Activated CD4-positive, alpha-beta T cell treated with anti-CD3 and anti-CD28 coated beads for 36 hours (primary cell): ENCODE measurements at regions not wholly inside any gene's neighbourhood (a gene's known extent, or its start where the extent isn't known, plus 50 kb on each side); places are given as distances from the start of the nearest gene placed in this dataset.

Experiments
- ATAC-seq: fragments of 200-7000 bp; cut with Tn5 transposase; one replicate; pipeline ENCODE4 v1.10.0; 2021; ENCODE audit warnings: mild to moderate bottlenecking, moderate library complexity
- CTCF ChIA-PET: fragments of 350-600 bp; sonication (Branson Sonifier 250); formaldehyde crosslinking; loops from one replicate; lab custom pipeline; 2021; ENCODE audit warnings: antibody characterized with exemption; lab: Charles Lee
- POLR2A ChIA-PET: fragments of 350-600 bp; sonication (Branson Sonifier 250); formaldehyde crosslinking; loops from one replicate; lab custom pipeline; 2021; ENCODE audit warnings: antibody characterized with exemption, inconsistent platforms; lab: Charles Lee
- DNase-seq: peaks from one replicate; pipeline ENCODE4 v3.0.0-alpha.2; 2020
- H3K27ac Mint-ChIP-seq: one replicate; pipeline ENCODE4 v1.8.0; 2021; ENCODE audit warnings: mixed read lengths
- H3K27me3 Mint-ChIP-seq: one replicate; pipeline ENCODE4 v1.8.0; 2021; ENCODE audit warnings: mixed read lengths
- H3K36me3 Mint-ChIP-seq: one replicate; pipeline ENCODE4 v1.8.0; 2021; ENCODE audit warnings: low read depth, mixed read lengths
- H3K4me1 Mint-ChIP-seq: one replicate; pipeline ENCODE4 v1.8.0; 2021; ENCODE audit warnings: mixed read lengths
- H3K4me3 Mint-ChIP-seq: one replicate; pipeline ENCODE4 v1.8.0; 2021; ENCODE audit warnings: mild to moderate bottlenecking, moderate library complexity, mixed read lengths
- H3K9me3 Mint-ChIP-seq: one replicate; pipeline ENCODE4 v1.8.0; 2021; ENCODE audit warnings: low read depth, mixed read lengths
- intact Hi-C, 2 experiments: fragments of 100-400 bp; cut with DNase I in 1 of 2; cut with micrococcal nuclease in 1 of 2; formaldehyde crosslinking; loops; one replicate each; pipeline versions ENCODE4 v1.14.2 to v1.15.1; 2022 to 2024; cut with DNase I, micrococcal nuclease

DNA sequence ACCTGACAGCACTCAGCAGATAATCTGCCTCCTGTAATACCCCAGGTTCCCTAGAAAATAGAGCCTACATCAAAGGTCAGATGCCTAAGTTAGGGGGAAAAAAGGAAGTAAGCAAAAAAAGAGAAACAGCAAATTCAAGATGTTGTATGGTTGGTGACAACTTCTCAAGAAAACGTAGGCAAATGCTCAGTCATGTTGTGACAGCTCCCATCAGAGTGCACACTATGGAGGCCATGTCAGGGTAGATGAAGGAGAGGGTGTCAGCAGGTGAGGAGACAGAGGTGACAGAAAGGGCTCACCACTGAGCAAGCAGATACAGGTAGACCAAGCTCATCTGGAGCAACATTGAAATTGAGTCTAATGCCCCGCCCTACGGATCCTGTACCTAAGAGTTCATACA lies 356.8 kb upstream of the BRINP1 start:
- POLR2A ChIA-PET, result no interaction called here
- intact Hi-C loops, result no loop called here
- peaks cover 4% of the 10 kb centered on the region for H3K27me3 Mint-ChIP-seq
- no peaks in the 10 kb centered on the region for H3K9me3 Mint-ChIP-seq
- DNase-seq, result no peak
- no peak overlapping the region for H3K27ac Mint-ChIP-seq
- no peak for ATAC-seq
- no peaks in the 10 kb centered on the region for H3K36me3 Mint-ChIP-seq
- H3K4me3 Mint-ChIP-seq, result no peak overlapping the region
- CTCF ChIA-PET, result interaction anchor here (0.6 kb wide), 1 partner anchor 627 kb away, joined by 3 read pairs; no protein-coding TSS in a partner anchor
- H3K4me1 Mint-ChIP-seq, result no peaks in the 10 kb centered on the region

DNA sequence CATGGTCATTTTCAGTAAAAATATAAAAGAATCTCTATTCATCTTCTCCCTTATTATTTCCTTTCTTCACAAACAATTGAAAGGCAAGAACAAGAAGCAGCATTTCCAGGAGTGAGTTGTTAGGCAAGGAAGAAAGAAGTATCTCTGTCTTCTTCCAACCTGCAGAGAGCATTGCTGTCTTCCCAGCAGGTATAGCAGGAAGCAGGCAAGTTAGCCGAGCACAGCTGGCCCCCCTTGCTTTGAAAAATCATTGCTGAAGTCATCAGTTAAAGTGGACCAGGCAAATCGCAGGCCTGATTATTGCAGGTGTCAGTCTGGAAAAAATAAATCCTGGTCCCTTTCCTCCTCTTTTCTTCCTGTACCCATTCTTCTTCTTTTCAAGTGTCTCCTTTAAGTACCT lies 353.1 kb upstream of the BRINP1 start:
- DNase-seq (no peak), ATAC-seq (no peak)
- Mint-ChIP-seq H3K36me3 (no peaks in the 10 kb centered on the region), H3K4me1 (no peaks in the 10 kb centered on the region), H3K27me3 (peaks cover 4% of the 10 kb centered on the region), H3K4me3 (no peak overlapping the region), H3K27ac (no peak overlapping the region), H3K9me3 (no peaks in the 10 kb centered on the region)
- POLR2A ChIA-PET, result no interaction called here
- intact Hi-C loops, result no loop called here
- CTCF ChIA-PET, result no interaction called here

DNA sequence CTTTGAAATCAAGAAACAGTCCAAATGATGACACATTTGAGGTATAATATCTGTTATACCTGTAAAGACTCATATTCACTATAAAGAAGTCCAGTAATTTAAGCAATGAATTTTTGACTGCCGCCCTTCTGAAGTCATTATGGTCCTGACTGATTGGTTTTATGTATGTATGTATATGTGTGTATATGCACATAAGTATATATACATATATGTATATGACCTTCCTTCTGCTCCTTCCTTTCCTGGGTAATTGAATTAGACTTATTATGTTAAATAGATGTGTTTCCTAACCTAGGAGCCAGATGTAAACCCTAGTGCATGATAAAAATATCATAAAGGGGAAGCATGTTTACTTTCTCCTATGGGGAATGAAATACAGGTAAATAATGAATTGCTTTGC lies 343.1 kb upstream of the BRINP1 start:
- intact Hi-C loops, result no loop called here
- DNase-seq (no peak), ATAC-seq (no peak)
- ChIA-PET POLR2A (no interaction called here), CTCF (no interaction called here)
- H3K27ac Mint-ChIP-seq, result no peak overlapping the region
- no peaks in the 10 kb centered on the region for H3K4me1 Mint-ChIP-seq
- H3K4me3 Mint-ChIP-seq, result no peak overlapping the region
- H3K27me3 Mint-ChIP-seq, result no peaks in the 10 kb centered on the region
- H3K9me3 Mint-ChIP-seq, result no peaks in the 10 kb centered on the region
- H3K36me3 Mint-ChIP-seq, result no peaks in the 10 kb centered on the region

DNA sequence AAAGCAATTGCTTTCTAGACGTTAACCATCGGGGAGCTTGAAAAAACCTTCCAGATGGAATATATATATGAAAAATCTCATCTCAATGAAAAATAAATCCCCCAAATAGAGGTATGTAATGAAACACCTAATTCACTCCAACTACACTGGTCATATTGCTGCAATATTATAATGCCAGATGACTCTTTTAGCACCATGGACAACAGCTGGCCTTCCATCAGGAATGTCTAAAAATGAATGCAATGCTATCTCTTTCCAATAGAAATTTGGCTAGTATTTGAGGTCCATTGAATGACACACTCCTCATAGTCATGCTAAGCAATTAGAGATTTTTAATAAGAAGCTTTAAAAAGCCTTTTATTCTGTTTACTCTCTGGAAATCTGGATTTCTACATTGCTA lies 340.2 kb upstream of the BRINP1 start:
- ChIA-PET CTCF (no interaction called here), POLR2A (no interaction called here)
- no peaks in the 10 kb centered on the region for H3K4me1 Mint-ChIP-seq
- no peaks in the 10 kb centered on the region for H3K36me3 Mint-ChIP-seq
- H3K27me3 Mint-ChIP-seq, result no peaks in the 10 kb centered on the region
- H3K4me3 Mint-ChIP-seq, result no peak overlapping the region
- no peaks in the 10 kb centered on the region for H3K9me3 Mint-ChIP-seq
- DNase-seq (no peak), ATAC-seq (no peak)
- no peak overlapping the region for H3K27ac Mint-ChIP-seq
- intact Hi-C loops, result no loop called here

DNA sequence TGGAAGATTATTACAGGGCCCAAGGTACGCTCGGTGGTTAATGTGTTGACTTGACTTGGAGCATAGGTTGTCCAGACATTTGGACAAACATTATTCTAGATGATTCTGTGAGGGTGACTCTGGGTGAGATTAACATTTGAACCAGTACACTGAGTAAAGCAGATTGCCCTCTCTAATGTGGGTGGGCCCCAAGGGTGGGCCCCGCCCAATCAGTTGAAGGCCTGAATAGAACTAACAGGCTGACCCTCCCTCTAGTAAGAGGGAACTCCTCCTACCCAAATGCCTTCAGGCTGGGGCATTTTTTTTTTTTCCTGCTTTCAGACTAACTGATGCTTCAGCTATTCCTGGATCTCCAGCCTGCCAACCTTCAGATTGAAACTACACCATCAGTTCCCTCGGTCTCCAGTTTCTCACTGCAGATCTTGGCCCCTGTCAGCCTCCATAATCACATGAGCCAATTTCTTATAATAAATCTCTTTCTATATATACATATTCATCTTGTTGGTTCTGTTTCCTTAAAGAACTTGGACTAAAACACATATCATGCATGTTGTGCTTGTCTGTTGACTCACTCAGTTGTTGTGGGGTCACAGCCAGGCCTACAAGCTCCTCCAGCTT lies 338.1 kb upstream of the BRINP1 start:
- Mint-ChIP-seq H3K9me3 (no peaks in the 10 kb centered on the region), H3K27me3 (no peaks in the 10 kb centered on the region), H3K36me3 (no peaks in the 10 kb centered on the region), H3K4me1 (no peaks in the 10 kb centered on the region), H3K27ac (no peak overlapping the region), H3K4me3 (no peak overlapping the region)
- ChIA-PET CTCF (no interaction called here), POLR2A (no interaction called here)
- ATAC-seq (no peak), DNase-seq (no peak)
- intact Hi-C loops, result no loop called here

DNA sequence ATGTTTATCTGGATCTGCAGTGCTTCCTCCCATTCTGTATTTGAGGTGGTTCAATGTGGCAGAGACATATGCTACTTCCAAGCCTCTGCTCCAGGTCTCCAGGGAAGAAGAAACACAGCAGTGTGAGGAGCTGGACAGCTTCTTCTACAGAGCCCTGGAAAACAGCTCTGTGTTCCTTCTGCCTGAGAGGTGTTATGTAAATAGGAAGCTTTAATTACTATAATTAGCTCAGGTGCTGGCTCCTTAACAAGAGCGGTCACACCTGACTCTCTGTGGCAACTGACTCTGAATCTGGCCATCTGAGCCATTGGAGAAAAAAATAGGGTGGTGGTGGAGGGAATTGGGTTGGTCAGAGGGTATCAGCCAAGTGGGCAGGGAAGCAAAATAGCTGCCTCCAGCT lies 332.4 kb upstream of the BRINP1 start:
- ChIA-PET POLR2A (no interaction called here), CTCF (no interaction called here)
- ATAC-seq (no peak), DNase-seq (no peak)
- Mint-ChIP-seq H3K4me1 (no peaks in the 10 kb centered on the region), H3K4me3 (no peak overlapping the region), H3K36me3 (no peaks in the 10 kb centered on the region), H3K9me3 (no peaks in the 10 kb centered on the region), H3K27me3 (peaks cover 2% of the 10 kb centered on the region), H3K27ac (no peak overlapping the region)
- intact Hi-C loops, result no loop called here

DNA sequence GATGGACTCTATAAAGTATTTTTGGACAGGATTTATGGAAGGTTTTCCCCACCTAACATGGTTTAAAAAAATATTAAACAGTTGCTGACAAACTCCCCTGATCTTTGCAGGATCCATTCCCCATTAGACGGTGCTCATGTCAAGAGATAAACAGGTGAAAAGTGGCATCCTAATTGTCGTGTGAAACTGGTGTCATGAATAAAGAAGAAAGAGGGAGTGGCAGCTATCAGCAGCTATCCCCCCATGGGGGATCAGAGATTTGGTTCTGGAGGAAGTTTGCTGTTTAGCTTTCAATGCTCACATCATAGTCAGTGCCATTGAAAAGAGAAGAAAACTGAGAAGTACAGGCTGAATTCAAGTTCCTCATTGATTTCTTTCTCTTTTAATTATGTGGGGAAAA lies 329.3 kb upstream of the BRINP1 start:
- Mint-ChIP-seq H3K27me3 (peaks cover 2% of the 10 kb centered on the region), H3K4me3 (no peak overlapping the region), H3K9me3 (no peaks in the 10 kb centered on the region), H3K36me3 (no peaks in the 10 kb centered on the region), H3K27ac (no peak overlapping the region), H3K4me1 (no peaks in the 10 kb centered on the region)
- ATAC-seq, result no peak
- ChIA-PET POLR2A (no interaction called here), CTCF (no interaction called here)
- intact Hi-C loops, result no loop called here
- no peak for DNase-seq

DNA sequence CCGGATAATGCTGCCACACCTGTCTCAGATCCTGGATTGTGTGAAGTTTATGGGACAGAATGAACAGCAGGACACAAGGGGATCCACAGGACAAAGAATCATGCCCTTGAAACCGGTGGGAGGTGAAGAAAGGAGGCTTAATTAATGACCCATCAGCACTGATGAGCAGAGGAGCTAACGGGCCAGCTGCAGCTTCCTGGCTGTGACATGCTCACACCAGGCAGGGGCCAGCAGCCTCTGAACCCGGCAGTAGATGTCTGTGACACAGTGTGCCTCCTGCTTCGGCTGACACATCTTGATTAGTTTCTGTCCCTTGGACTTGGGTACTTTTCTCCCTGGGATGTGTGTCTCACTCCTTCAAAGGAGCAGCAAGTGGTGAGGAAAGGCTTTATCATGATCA lies 328.8 kb upstream of the BRINP1 start:
- POLR2A ChIA-PET, result no interaction called here
- Mint-ChIP-seq H3K4me1 (no peaks in the 10 kb centered on the region), H3K9me3 (no peaks in the 10 kb centered on the region), H3K36me3 (no peaks in the 10 kb centered on the region), H3K27ac (no peak overlapping the region), H3K27me3 (peaks cover 2% of the 10 kb centered on the region), H3K4me3 (no peak overlapping the region)
- CTCF ChIA-PET, result no interaction called here
- intact Hi-C loops, result no loop called here
- no peak for DNase-seq
- no peak for ATAC-seq

DNA sequence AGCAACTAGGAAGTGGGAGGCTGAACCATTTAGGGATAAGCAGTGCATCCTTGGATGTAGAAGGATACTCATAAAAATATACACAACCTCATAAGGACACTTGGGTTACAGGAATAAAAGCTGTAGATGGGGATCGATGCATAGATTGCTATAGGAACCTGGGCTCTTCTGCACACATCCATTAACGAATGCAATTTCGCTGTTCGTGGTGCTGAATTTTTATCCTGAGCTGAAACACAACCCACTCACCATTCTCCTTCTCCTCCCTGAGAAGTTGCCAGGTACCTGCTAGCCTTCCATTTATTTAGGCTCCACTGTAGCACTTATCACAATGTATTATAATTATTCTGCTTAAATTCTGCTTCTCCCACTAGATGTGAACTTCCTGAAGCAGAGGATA lies 320.6 kb upstream of the BRINP1 start:
- intact Hi-C loops, result no loop called here
- Mint-ChIP-seq H3K27me3 (no peaks in the 10 kb centered on the region), H3K36me3 (no peaks in the 10 kb centered on the region), H3K9me3 (no peaks in the 10 kb centered on the region), H3K27ac (no peak overlapping the region), H3K4me3 (no peak overlapping the region), H3K4me1 (no peaks in the 10 kb centered on the region)
- DNase-seq (no peak), ATAC-seq (no peak)
- ChIA-PET POLR2A (no interaction called here), CTCF (no interaction called here)

DNA sequence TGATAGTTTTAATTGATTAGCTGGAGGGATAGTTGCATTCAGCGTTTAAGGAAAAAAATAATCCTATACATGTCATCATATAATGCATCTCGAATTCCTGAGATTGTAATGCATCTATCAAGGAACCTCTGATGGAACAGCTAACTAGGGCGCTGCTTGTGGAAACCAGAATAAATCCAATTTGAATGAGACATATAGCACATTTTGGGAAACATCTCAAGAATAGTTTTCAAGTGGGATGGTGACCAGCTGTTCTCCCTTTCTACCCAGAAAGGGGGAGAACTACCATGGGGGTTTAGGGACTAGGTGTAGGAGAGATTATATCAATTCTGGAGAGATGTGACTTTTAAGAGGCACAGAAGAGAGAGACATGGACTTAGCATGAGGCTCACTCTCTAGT lies 319.3 kb upstream of the BRINP1 start:
- no peak for DNase-seq
- ChIA-PET CTCF (no interaction called here), POLR2A (no interaction called here)
- ATAC-seq, result no peak
- intact Hi-C loops, result no loop called here
- Mint-ChIP-seq H3K36me3 (no peaks in the 10 kb centered on the region), H3K4me1 (no peaks in the 10 kb centered on the region), H3K9me3 (no peaks in the 10 kb centered on the region), H3K27me3 (no peaks in the 10 kb centered on the region), H3K27ac (no peak overlapping the region), H3K4me3 (no peak overlapping the region)

DNA sequence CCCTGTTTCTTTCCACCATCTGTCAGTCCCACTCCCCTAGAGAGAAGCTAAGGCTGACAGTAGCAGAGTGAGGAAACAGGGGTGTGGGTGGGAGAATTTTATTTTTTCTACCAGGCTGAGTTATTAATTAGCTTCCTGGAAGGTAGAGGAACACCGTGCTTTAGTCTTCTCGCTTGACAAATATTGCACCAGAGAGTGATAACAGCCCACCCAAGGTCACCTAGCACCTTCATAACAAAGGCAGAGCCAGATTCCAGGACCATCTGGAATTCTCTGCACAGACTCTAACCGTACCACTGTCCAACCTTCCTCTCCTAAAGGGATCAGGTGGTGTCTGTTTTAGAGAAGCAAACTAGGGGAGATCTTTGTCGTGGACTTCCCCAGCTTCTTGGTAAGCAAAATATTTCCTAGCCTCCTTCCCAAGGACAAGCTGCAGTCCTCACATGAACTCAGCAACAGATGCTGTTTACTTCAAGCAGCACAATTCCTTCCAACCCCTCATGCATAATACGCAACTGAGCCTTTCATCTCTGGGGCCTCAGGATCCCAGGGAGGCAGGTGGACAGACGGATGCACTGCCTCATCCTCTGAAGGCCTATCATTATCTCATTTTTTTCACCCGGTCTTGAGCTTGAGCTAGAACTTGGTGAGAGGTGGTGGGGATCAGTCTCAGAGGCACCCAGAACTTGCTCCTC lies 308.7 kb upstream of the BRINP1 start:
- no peak overlapping the region for H3K4me3 Mint-ChIP-seq
- H3K4me1 Mint-ChIP-seq, result no peaks in the 10 kb centered on the region
- H3K9me3 Mint-ChIP-seq, result no peaks in the 10 kb centered on the region
- ChIA-PET POLR2A (no interaction called here), CTCF (interaction anchor here (0.5 kb wide), 1 partner anchor 78 kb away, joined by 3 read pairs; no protein-coding TSS in a partner anchor)
- H3K27me3 Mint-ChIP-seq, result no peaks in the 10 kb centered on the region
- H3K36me3 Mint-ChIP-seq, result no peaks in the 10 kb centered on the region
- no peak overlapping the region for H3K27ac Mint-ChIP-seq
- ATAC-seq (no peak), DNase-seq (no peak)
- intact Hi-C loops, result no loop called here

DNA sequence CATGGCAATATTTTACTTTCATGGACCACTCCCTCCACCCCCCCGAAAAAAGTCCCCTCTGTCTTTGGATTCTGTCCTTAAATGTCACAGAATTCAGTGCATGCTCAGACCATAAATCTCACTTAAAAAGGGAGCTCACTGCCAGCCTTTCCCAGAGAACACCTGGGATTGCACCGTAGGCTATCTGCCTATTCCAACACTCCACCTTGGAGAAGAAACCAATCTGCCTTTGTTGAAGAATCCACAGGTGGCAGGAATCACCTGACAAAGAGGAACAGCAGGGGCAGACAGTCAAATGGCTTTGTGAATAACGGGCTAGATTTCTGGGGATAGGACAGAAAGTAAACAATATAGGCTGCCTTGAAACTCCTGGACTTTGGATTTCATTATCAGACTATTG lies 306.7 kb upstream of the BRINP1 start:
- Mint-ChIP-seq H3K36me3 (no peaks in the 10 kb centered on the region), H3K4me3 (no peak overlapping the region), H3K4me1 (no peaks in the 10 kb centered on the region), H3K27ac (no peak overlapping the region), H3K27me3 (no peaks in the 10 kb centered on the region), H3K9me3 (no peaks in the 10 kb centered on the region)
- POLR2A ChIA-PET, result no interaction called here
- no peak for DNase-seq
- no peak for ATAC-seq
- intact Hi-C loops, result no loop called here
- CTCF ChIA-PET, result no interaction called here
